Progenitor cell of endocrine pancreas (in vitro differentiated cells): ENCODE measurements at regions not wholly inside any gene's neighbourhood (a gene's known extent, or its start where the extent isn't known, plus 50 kb on each side); places are given as distances from the start of the nearest gene placed in this dataset.

Experiments used
- DNase-seq: peaks from one replicate; pipeline ENCODE4 v3.0.0; 2021; ENCODE audit warnings: low spot score; ENCODE audit not compliant: unreplicated experiment
- H3K27ac Mint-ChIP-seq: 2 replicates; pipeline ENCODE4 v1.8.0; 2021; ENCODE audit warnings: mild to moderate bottlenecking, moderate library complexity, mixed read lengths
- H3K27me3 Mint-ChIP-seq: 2 replicates; pipeline ENCODE4 v1.8.0; 2021; ENCODE audit warnings: mixed read lengths
- H3K36me3 Mint-ChIP-seq: 2 replicates; pipeline ENCODE4 v1.8.0; 2022; ENCODE audit warnings: mixed read lengths; ENCODE audit not compliant: insufficient read depth
- H3K4me1 Mint-ChIP-seq: 2 replicates; pipeline ENCODE4 v1.8.0; 2021; ENCODE audit warnings: low read depth, mixed read lengths
- H3K4me3 Mint-ChIP-seq: 2 replicates; pipeline ENCODE4 v1.8.0; 2021; ENCODE audit warnings: low read depth, mild to moderate bottlenecking, moderate library complexity, mixed read lengths
- H3K9me3 Mint-ChIP-seq: 2 replicates; pipeline ENCODE4 v1.8.0; 2021; ENCODE audit warnings: low read depth, mixed read lengths
- CTCF ChIP-seq: fragments of 200-600 bp; sonication (generic); IDR thresholded peaks from one replicate; pipeline ENCODE4 v1.5.0; 2021; ENCODE audit warnings: antibody characterized with exemption, mild to moderate bottlenecking; ENCODE audit not compliant: unreplicated experiment

- peaks cover 20% of the 10 kb centered on the region for H3K4me1 Mint-ChIP-seq
- H3K36me3 Mint-ChIP-seq = no peaks in the 10 kb centered on the region
- no peak overlapping the region for H3K27ac Mint-ChIP-seq
- TF ChIP-seq CTCF = no peak
- H3K4me3 Mint-ChIP-seq = no peak overlapping the region
- H3K9me3 Mint-ChIP-seq = no peaks in the 10 kb centered on the region
- peaks cover 32% of the 10 kb centered on the region for H3K27me3 Mint-ChIP-seq
- DNase-seq = no peak
Measured at GRCh38 chr10:78571891-78572290, 496.9 kb upstream of the ZMIZ1 start.

GRCh38 chr10:78572565-78572964 lies 496.2 kb upstream of the ZMIZ1 start:
- no peaks in the 10 kb centered on the region for H3K36me3 Mint-ChIP-seq
- H3K4me3 Mint-ChIP-seq = no peak overlapping the region
- no peaks in the 10 kb centered on the region for H3K9me3 Mint-ChIP-seq
- TF ChIP-seq CTCF = no peak
- H3K27me3 Mint-ChIP-seq = peaks cover 32% of the 10 kb centered on the region
- H3K4me1 Mint-ChIP-seq = peaks cover 13% of the 10 kb centered on the region
- no peak for DNase-seq
- no peak overlapping the region for H3K27ac Mint-ChIP-seq

- Mint-ChIP-seq H3K27ac (no peak overlapping the region), H3K4me3 (no peak overlapping the region), H3K27me3 (peaks cover 34% of the 10 kb centered on the region), H3K36me3 (no peaks in the 10 kb centered on the region), H3K9me3 (no peaks in the 10 kb centered on the region), H3K4me1 (peaks cover 6% of the 10 kb centered on the region)
- DNase-seq = no peak
- no peak for TF ChIP-seq CTCF
Measured at GRCh38 chr10:78574547-78574946, 494.2 kb upstream of the ZMIZ1 start.

- Mint-ChIP-seq H3K4me1 (peaks cover 5% of the 10 kb centered on the region), H3K27me3 (peaks cover 26% of the 10 kb centered on the region), H3K4me3 (no peak overlapping the region), H3K9me3 (no peaks in the 10 kb centered on the region), H3K36me3 (no peaks in the 10 kb centered on the region), H3K27ac (no peak overlapping the region)
- no peak for DNase-seq
- TF ChIP-seq CTCF = no peak
Measured at GRCh38 chr10:78575400-78575799, 493.4 kb upstream of the ZMIZ1 start.

- H3K36me3 Mint-ChIP-seq = no peaks in the 10 kb centered on the region
- no peak for TF ChIP-seq CTCF
- peaks cover 1% of the 10 kb centered on the region for H3K4me1 Mint-ChIP-seq
- H3K9me3 Mint-ChIP-seq = no peaks in the 10 kb centered on the region
- H3K27me3 Mint-ChIP-seq = peaks cover 20% of the 10 kb centered on the region
- DNase-seq = no peak
- no peak overlapping the region for H3K4me3 Mint-ChIP-seq
- no peak overlapping the region for H3K27ac Mint-ChIP-seq
Measured at GRCh38 chr10:78576276-78576675, 492.5 kb upstream of the ZMIZ1 start.
